Bronchial epithelial cell (primary cell): ENCODE measurements at regions not wholly inside any gene's neighbourhood (a gene's known extent, or its start where the extent isn't known, plus 50 kb on each side); places are given as distances from the start of the nearest gene placed in this dataset.

Experiments
- DNase-seq: peaks from one replicate; pipeline ENCODE4 v3.0.0-alpha.2; 2010; ENCODE audit warnings: low read depth
- FAIRE-seq: peaks from 2 replicates; lab custom pipeline; 2011; peaks lifted over from hg19 to GRCh38; lab: Jason Lieb, UNC
- H3K27me3 ChIP-seq: 2 replicates; pipeline ENCODE4 v1.5.1; 2011; ENCODE audit warnings: low read length; ENCODE audit not compliant: control insufficient read depth, insufficient read depth
- H3K36me3 ChIP-seq: 2 replicates; pipeline ENCODE4 v1.5.1; 2011; ENCODE audit warnings: low read length; ENCODE audit not compliant: control insufficient read depth, insufficient read depth
- H3K4me3 ChIP-seq: 2 replicates; pipeline ENCODE4 v1.5.1; 2011; ENCODE audit warnings: mild to moderate bottlenecking, low read depth, low read length, control low read depth
- TF ChIP-seq, protein P1 (sequence below): IDR thresholded peaks from 2 replicates; pipeline ENCODE4 v1.5.1; 2011; ENCODE audit warnings: mild to moderate bottlenecking, moderate library complexity, low read length, control low read depth, inconsistent platforms; ENCODE audit not compliant: insufficient read depth, severe bottlenecking

GRCh38 chr5:6814816-6815215, 101.6 kb downstream of the TENT4A start:
- DNase-seq (no peak), FAIRE-seq (no peak)
- Histone ChIP-seq H3K4me3 (no peak overlapping the region), H3K36me3 (no peaks in the 10 kb centered on the region), H3K27me3 (no peaks in the 10 kb centered on the region)
- TF ChIP-seq, protein P1, sequence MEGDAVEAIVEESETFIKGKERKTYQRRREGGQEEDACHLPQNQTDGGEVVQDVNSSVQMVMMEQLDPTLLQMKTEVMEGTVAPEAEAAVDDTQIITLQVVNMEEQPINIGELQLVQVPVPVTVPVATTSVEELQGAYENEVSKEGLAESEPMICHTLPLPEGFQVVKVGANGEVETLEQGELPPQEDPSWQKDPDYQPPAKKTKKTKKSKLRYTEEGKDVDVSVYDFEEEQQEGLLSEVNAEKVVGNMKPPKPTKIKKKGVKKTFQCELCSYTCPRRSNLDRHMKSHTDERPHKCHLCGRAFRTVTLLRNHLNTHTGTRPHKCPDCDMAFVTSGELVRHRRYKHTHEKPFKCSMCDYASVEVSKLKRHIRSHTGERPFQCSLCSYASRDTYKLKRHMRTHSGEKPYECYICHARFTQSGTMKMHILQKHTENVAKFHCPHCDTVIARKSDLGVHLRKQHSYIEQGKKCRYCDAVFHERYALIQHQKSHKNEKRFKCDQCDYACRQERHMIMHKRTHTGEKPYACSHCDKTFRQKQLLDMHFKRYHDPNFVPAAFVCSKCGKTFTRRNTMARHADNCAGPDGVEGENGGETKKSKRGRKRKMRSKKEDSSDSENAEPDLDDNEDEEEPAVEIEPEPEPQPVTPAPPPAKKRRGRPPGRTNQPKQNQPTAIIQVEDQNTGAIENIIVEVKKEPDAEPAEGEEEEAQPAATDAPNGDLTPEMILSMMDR = no peak

DNA sequence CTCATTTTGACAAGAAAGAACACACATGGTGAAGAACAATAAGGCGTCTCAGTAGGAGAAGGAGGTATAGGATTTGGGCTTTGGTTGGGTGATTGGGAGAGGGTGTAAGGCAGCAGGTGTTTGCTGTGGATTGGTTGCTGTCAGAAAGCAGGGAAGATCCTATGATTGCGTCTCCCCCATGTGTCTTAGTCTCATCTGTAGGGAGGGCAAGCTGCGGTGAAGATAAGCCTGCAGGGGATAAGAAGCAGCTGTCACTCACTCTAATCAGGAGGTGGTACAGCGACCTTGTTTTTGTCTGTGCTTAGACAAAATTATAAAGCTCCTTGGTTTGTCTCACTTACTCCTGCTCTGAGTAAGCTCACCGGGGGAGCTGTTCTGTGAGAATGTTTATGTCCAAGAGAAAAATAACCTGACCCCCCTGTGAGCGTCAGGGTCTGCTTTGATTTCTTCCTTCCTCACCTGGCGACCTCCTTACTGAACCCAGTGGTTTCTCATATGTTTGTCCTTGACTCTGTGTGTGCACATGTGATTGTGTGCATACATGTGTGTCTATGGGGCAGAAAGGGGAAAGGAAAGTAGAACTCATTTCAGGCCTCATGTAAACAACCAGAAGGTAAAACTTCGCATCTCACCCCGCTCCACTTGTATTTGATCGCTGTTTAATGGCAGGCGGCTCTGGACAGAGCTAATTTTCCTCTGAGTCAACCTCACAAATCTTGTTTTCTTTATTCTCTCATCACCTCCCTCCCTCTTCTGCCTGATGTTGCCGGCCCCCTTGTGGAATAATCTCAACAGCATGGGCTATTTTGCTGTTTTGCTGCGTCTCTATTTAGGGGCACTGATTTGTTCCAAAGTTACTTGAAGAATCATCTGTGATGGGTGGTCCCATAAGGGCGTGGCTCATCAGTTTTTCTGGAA, 105.6 kb downstream of the TENT4A start:
- no peak overlapping the region for H3K4me3 ChIP-seq
- H3K36me3 ChIP-seq = no peaks in the 10 kb centered on the region
- FAIRE-seq (no peak), DNase-seq (peak; percentile 8)
- TF ChIP-seq, protein P1 = no peak
- no peaks in the 10 kb centered on the region for H3K27me3 ChIP-seq

DNA sequence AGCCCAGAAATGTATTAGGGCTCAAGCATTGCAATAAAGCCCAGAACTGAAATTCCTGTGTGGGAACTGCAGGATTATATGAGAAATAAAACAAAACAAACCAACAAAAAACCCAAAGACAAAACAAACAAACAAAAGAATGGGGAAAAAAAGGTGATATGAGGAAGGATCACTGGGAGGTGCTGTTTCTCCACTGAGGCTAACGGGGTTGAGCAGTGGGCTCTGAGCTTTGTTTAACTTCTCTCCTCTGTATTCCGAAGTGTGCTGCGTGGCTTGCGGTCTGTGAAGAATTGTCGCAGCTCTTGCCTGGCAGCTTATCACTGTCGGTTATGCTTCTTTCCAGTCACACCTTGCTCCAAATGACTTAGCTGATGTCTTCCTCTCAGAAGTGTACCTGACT, 106.3 kb downstream of the TENT4A start:
- TF ChIP-seq, protein P1 = no peak
- H3K27me3 ChIP-seq = no peaks in the 10 kb centered on the region
- H3K4me3 ChIP-seq = no peak overlapping the region
- no peaks in the 10 kb centered on the region for H3K36me3 ChIP-seq
- no peak for DNase-seq
- no peak for FAIRE-seq

DNA sequence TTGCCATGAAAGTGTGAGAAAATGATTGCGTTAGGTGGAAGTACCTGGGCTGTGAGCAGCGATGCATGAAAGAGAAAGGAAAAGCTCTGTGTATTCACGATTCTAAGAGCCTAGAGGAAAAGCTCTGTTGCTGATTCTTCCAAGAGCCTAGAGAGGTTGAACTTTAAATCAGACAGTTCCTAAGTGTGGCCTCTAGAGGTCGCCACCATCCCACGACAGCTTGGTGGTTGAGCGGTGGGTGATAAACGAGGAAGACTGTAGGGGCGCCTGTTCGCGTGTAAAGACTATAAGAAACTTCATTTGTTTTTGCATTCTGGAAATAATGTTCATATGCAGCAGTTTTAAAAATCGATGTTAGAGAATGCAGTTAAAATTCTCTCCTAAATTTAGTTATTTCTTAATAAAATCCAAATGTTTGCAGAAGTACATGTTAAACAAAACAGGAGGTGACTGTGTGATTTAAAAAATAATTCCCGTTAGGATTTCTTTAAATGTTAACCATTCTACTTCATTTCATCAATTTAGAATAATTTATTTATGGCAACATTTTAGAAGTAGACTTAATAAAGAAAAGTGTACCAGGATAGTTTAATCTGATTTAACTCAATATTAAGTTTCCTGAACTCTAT, 107.7 kb downstream of the TENT4A start:
- Histone ChIP-seq H3K27me3 (no peaks in the 10 kb centered on the region), H3K4me3 (no peak overlapping the region), H3K36me3 (no peaks in the 10 kb centered on the region)
- DNase-seq = peak; percentile 20
- FAIRE-seq = no peak
- TF ChIP-seq, protein P1 = peak; percentile 61

DNA sequence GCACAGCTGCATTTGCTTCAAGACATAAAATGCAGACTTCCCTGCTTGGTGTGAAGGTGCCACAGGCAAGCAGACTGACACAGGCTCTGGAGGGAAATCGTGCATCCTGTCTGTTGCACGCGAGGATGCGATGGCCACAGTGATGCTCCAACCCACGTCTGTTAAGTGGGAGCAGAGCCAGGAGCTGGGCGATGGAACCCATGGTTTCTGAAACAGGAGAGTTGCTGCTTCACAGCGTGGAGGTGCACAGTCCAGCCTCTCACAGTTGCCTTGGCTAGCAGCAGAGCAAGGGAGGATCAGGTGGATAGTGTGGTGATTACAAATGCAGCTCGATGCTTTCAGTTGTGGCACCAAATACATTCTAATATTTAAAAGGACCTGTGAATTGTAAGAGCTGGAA, 108.8 kb downstream of the TENT4A start:
- Histone ChIP-seq H3K36me3 (no peaks in the 10 kb centered on the region), H3K4me3 (no peak overlapping the region), H3K27me3 (no peaks in the 10 kb centered on the region)
- no peak for DNase-seq
- TF ChIP-seq, protein P1 = no peak
- FAIRE-seq = no peak
